Transverse colon (tissue), 4 donors: ENCODE measurements at regions not wholly inside any gene's neighbourhood (a gene's known extent, or its start where the extent isn't known, plus 50 kb on each side); places are given as distances from the start of the nearest gene placed in this dataset.

ENCODE experiments used
- CTCF ChIP-seq, 5 experiments: fragments of 200-600 bp in 3 of 5; fragments of 450-650 bp in 2 of 5; sonication (generic) in 3 of 5; IDR thresholded peaks; 1 replicate in 2 of 5; 2 replicates in 3 of 5; pipeline ENCODE4 v1.5.1; 2016 to 2017; ENCODE audit warnings: antibody characterized with exemption in 5 of 5, inconsistent platforms in 3 of 5, mild to moderate bottlenecking in 2 of 5, moderate library complexity in 1 of 5
- EP300 ChIP-seq: sonication (generic); formaldehyde crosslinking; IDR thresholded peaks from one replicate; pipeline ENCODE4 v1.6.1; 2017; ENCODE audit warnings: antibody characterized with exemption, low read depth
- POLR2A ChIP-seq: fragments of 450-650 bp; IDR thresholded peaks from one replicate; pipeline ENCODE4 v1.6.1; 2016; ENCODE audit warnings: antibody characterized with exemption, mild to moderate bottlenecking, moderate library complexity
- POLR2AphosphoS5 ChIP-seq, 3 donors: sonication (generic); formaldehyde crosslinking; IDR thresholded peaks; one replicate each; pipeline ENCODE4 v1.6.1; 2016; ENCODE audit warnings: antibody characterized with exemption in 3 of 3

- TF ChIP-seq CTCF (IDR thresholded peaks at IDR 0.05), result no peak
- no peak for TF ChIP-seq POLR2A
- no peak for TF ChIP-seq POLR2AphosphoS5 (IDR thresholded peaks at IDR 0.05)
- TF ChIP-seq EP300, result no peak
Observed at GRCh38 chr6:132084811-132085509, 133.8 kb upstream of the CCN2 start.
